UCSD-AML1 (cell line): ENCODE measurements at regions not wholly inside any gene's neighbourhood (a gene's known extent, or its start where the extent isn't known, plus 50 kb on each side); places are given as distances from the start of the nearest gene placed in this dataset.
A peak's percentile ranks its signal among the peaks of the same experiment; 100 is the strongest.
"Not testable (repeated sequence)": the region's sequence is repeated elsewhere in the genome, so short reads cannot be mapped to it uniquely, and the experiment has no call there.

Experiments used
- DNase-seq: peaks from one replicate; lab custom pipeline; 2025; ENCODE audit not compliant: unreplicated experiment; lab: John Stamatoyannopoulos, UW

- DNase-seq, result no peak
These were observed 567.4 kb downstream of the C6orf118 start for GRCh38 chr6:164741938-164742451.

- DNase-seq, result not testable (repeated sequence)
These were observed 573.3 kb downstream of the C6orf118 start for GRCh38 chr6:164736090-164736489.

DNA sequence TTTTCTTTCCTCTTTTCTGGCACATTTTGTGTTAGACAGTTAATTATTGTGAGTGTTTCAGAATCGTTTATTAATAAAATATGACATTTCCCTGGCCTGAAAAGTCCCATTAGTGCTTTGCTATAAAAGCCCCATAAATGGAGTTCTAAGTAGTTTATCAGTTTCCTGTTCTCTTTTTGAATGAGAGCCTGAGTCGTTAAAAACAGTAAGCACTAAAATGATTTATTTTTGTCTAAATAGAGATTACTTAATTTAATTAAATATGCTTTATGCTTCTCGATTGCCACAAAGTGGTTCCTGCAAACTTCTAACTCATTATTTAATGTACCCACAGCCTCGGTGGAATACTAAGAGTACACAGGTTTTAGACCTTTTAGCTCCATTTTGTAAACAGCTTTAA, 577.9 kb downstream of the C6orf118 start:
- no peak for DNase-seq

- DNase-seq, result no peak
These were observed 587.9 kb downstream of the C6orf118 start for GRCh38 chr6:164721460-164721859.

- no peak for DNase-seq
These were observed 608.9 kb downstream of the C6orf118 start for GRCh38 chr6:164700497-164700896.

DNA sequence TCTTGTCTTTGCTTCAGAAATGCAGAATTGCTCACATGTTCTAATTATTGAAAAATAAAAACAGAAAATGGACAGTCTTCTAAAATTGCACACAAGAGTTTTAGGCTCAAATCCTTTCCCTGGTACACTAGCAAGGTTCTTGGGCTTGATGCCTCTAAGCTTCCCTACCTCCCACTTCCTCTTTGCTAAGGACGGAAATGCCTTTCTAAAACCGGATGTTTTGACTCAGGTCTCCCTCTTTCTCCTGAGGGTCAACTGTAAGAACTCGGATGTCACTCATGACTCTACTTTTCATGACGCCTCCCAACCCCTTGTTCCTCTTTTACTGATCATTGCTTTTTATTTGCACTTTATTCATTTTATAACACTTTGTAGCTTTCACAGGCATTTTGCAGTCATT, 613.5 kb downstream of the C6orf118 start:
- DNase-seq, result no peak

- DNase-seq, result no peak
These were observed 615.0 kb downstream of the C6orf118 start for GRCh38 chr6:164694386-164694785.

GRCh38 chr6:164693944-164694343, 615.5 kb downstream of the C6orf118 start:
- DNase-seq, result peak; percentile 10

- DNase-seq, result no peak
These were observed 616.5 kb downstream of the C6orf118 start for GRCh38 chr6:164692772-164693510.

DNA sequence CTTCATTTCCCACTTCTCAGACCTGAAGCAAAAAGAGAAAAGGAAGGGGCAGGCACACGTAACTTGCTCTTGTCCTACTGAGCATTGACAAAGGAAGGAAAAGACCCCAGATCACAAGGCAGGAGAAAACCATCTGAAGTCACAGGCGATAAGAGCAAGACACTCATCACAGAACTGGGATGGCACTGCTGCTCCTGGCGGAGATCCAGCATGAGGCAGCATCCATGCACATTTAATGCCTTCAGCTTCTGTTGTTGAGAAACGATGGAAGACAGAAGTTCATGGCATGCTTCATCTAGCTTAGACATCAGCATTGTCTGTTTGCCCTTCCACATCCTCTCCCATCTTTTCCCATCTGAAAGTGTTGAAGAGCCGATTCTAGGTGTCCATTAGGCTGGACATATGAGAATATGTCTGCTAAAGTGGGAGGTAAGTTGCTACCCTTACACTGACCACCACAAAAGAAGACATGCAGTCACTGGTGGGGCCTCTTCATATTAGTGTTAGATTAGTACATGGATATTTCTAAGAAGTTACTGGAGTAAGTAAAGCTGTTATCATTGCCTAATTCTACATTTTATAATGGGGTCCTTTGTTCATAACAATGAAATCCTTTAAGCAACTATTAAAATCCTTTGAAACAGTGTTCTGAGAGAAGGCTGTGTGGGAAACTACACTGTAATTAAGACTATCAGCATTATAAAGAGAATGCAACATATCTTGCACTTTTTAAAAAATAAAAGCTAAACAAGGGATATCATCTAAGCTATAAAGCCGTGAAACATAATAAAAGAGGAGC, 618.5 kb downstream of the C6orf118 start:
- DNase-seq, result no peak

GRCh38 chr6:164690241-164690640, 619.2 kb downstream of the C6orf118 start:
- DNase-seq, result no peak

DNA sequence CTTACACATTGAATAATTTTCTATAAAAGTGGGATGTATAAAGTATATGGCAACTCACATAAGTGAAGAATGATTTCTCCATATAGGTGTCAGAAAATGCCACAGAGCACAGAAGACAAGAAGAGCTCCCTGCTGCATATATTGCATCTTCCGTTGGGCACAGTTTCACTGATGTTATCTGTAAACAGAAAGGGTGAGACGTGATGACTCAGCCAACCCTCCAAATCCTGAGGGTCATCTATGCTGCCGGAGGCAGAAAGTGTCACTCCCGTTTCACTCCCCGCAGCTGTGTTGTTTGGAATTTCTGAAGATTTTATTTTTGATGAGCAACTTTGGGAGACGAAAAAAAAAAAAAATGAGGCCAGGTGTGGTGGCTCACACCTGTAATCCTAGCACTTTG, 644.1 kb downstream of the C6orf118 start:
- DNase-seq, result no peak

DNA sequence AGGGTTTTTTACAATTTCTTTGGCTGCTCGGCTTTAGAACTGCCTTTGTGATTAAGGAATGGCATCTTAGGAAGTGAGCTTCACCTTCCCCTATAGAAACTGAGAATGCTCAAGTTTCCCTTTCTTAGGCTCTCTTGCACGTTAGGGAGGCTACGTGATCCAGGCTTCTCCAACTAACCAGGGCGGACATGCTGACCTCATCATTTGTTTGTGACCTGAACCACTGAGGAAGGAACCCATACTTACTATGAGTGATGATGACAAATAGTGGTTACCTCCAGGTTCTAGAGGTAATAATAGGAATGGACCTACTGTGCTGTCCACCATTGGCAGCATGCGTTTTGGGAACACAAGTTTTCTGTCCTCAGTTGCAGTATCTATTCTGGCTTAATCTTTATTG, 645.8 kb downstream of the C6orf118 start:
- DNase-seq, result no peak

DNA sequence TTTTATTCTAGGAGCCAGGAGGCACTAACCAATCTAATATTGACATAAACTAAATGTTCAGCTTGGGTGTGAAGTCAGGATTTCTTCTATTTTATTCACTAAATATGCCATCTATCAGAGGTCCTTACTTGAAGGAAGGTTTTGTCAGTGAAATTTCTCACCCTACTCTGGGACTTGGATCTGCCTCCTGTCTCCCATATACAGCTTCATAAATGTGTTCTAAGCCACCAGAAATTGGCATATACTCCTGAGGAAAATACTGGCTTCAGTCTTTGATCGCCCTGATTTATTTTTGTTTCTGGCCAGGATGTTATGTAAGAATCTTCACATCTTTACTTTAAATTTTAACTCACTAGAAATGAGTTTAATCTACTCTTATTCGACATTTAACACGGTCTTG, 647.7 kb downstream of the C6orf118 start:
- DNase-seq, result no peak

- DNase-seq, result no peak
These were observed 648.6 kb downstream of the C6orf118 start for GRCh38 chr6:164660781-164661180.

GRCh38 chr6:164640956-164641355, 668.4 kb downstream of the C6orf118 start:
- DNase-seq, result no peak

DNA sequence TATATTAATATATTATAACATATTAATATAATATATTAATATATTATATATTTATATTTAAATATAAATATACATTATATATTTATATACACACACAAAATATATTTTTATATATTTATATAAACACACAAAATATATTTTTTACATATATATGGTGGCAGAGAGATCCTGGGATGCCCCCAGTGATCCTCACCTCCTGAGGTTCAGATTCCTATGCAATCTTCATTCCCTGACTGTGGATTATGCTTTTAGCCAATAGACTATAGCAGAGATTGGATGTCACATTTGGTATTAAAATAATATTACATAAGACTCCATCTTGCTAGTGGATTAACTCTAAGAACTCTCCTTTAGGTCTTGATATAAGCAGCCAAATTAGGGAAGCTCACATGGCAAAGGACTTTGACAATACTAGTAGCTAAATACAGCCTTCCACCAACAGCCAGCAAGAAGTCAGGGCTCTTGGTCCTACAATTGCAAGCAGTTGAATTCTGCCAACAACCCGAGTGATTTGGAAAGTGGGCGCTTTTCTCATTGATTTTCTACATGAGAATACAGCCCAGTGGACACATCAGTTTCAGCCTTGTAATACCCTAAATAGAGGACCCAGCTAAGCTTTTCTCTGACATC, 681.0 kb downstream of the C6orf118 start:
- no peak for DNase-seq

DNA sequence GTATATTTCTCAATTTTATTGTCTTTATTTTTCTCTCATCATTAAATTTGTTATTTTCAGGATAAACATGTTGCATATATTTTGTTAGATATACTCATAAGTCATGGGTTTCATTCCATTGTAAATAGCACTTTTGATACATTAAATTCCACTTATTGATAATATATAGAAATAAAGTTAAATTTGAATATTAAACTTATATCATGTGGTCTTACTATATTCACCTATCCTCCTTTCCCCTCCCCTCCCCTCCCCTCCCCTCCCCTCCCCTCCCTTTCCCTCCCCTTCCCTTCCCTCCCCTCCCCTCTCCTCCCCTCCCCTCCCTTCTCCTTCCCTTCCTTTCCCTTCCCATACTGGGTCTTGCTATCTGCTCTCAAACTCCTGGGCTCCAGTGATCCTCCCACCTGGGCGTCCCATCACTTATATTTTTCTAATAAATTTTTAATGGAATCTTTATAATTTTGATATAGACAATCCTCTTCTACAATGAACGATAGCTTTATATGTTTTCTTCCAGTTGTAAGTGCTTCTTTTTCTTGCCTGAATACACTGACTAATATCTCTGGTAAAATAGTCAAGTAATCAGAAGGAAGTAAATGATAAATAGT, 692.4 kb downstream of the C6orf118 start:
- DNase-seq, result no peak

- DNase-seq, result no peak
These were observed 696.7 kb downstream of the C6orf118 start for GRCh38 chr6:164612751-164613150.

DNA sequence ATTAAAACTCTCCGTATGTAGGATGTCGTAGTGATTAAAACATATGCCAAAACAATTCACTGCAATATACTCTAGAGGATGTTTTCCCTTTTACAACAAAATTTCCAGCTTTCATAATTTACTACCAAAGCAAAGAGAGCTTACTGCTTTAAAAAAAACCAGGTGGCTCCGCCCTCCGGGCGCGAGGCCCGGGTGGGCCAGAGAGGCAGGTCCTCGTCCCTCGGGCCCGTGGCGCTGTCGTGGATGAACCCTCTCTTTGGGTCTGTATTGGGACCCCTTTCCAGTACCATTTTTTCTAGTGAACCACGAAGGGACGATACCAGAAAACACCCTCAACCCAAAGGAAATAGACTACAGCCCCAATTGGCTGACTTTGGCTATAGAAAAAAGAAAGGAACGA, 698.5 kb downstream of the C6orf118 start:
- DNase-seq, result not testable (repeated sequence)

DNA sequence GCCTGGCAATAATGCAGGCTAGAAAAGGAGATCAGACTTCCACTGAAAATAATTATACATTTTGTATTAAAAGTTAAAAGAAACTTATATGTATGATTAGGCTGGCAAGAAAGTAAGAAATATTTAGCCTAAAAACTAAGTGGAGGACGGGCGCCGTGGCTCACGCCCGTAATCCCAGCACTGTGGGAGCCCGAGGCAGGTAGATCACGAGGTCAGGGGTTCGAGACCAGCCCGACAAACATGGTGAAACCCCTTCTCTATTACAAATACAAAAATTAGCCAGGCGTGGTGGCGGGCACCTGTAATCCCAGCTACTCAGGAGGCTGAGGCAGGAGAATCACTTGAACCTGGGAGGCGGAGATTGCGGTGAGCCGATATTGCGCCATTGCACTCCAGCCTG, 707.0 kb downstream of the C6orf118 start:
- not testable (repeated sequence) for DNase-seq
